HepG2 (cell line): ENCODE measurements at regions not wholly inside any gene's neighbourhood (a gene's known extent, or its start where the extent isn't known, plus 50 kb on each side); places are given as distances from the start of the nearest gene placed in this dataset.

Source experiments
- ATAC-seq: fragments of 200-7000 bp; cut with Tn5 transposase; 3 replicates; pipeline ENCODE4 v1.9.1; 2020; ENCODE audit warnings: mild to moderate bottlenecking, moderate library complexity
- BruUV-seq: library from RNA; stranded (reverse); fragments of 400-500 nt; replicated peaks from 2 replicates; lab custom pipeline; 2021; lab: Mats Ljungman, UMichigan
- CTCF ChIA-PET: fragments of 300-600 bp; formaldehyde crosslinking; extraction: SDS; loops from one replicate; lab custom pipeline; 2021; ENCODE audit warnings: low total read pairs, inconsistent platforms, low intra/inter-chr PET ratio; lab: Yijun Ruan, JAX
- POLR2A ChIA-PET: fragments of 350-600 bp; sonication (Branson Sonifier 250); formaldehyde crosslinking; loops from one replicate; lab custom pipeline; 2020; ENCODE audit warnings: antibody characterized with exemption, inconsistent platforms; lab: Yijun Ruan, JAX
- DNase-seq: peaks from one replicate; pipeline ENCODE4 v3.0.0-alpha.2; 2015; ENCODE audit warnings: low spot score
- FAIRE-seq: peaks from 3 replicates; lab custom pipeline; 2011; peaks lifted over from hg19 to GRCh38; lab: Jason Lieb, UNC
- H2AFZ ChIP-seq: one replicate; pipeline ENCODE4 v1.6.1; 2011; ENCODE audit warnings: low read length, inconsistent platforms
- H3K27ac ChIP-seq: fragments of 300-600 bp; 3 replicates; pipeline ENCODE4 v1.8.0; 2011; ENCODE audit warnings: mixed run types, mild to moderate bottlenecking, mixed read lengths, low read length, inconsistent platforms; ENCODE audit not compliant: insufficient read depth; ENCODE audit errors: extremely low read length
- H3K27me3 ChIP-seq, 2 experiments: fragments of 200-600 bp in 1 of 2; 2 replicates in 1 of 2; 3 replicates in 1 of 2; pipeline versions ENCODE4 v1.6.0 to v1.8.0; 2011; ENCODE audit warnings: low read length in 2 of 2, mild to moderate bottlenecking in 2 of 2, moderate library complexity in 2 of 2, inconsistent platforms in 1 of 2; ENCODE audit not compliant: insufficient read depth in 2 of 2, control insufficient read depth in 1 of 2
- H3K36me3 ChIP-seq, 2 experiments: fragments of 200-600 bp in 1 of 2; replicated peaks in 1 of 2; 2 replicates in 1 of 2; 3 replicates in 1 of 2; pipeline versions ENCODE4 v1.5.1 to v1.8.0; 2011; ENCODE audit warnings: low read length in 2 of 2, inconsistent platforms in 1 of 2; ENCODE audit not compliant: insufficient read depth in 2 of 2, control insufficient read depth in 1 of 2
- H3K4me1 ChIP-seq: 2 replicates; pipeline ENCODE4 v1.5.1; 2012; ENCODE audit warnings: low read length, inconsistent platforms; ENCODE audit not compliant: insufficient read depth
- H3K4me2 ChIP-seq: 2 replicates; pipeline ENCODE4 v1.6.0; 2011; ENCODE audit warnings: low read depth, low read length, inconsistent platforms
- H3K4me3 ChIP-seq, 3 experiments: fragments of 200-600 bp in 1 of 3; sonication (generic), shearing (Covaris generic) in 1 of 3; replicated peaks in 1 of 3; 2 replicates each; pipeline ENCODE4 v1.5.1; 2011 to 2016; ENCODE audit warnings: low read length in 3 of 3, inconsistent platforms in 2 of 3, low read depth in 2 of 3, mild to moderate bottlenecking in 2 of 3, control low read depth in 1 of 3, mixed read lengths in 1 of 3; ENCODE audit not compliant: insufficient read depth in 1 of 3
- H3K79me2 ChIP-seq: one replicate; pipeline ENCODE4 v1.6.1; 2011; ENCODE audit warnings: low read length, inconsistent platforms; ENCODE audit not compliant: insufficient read depth
- H3K9ac ChIP-seq: 2 replicates; pipeline ENCODE4 v1.6.0; 2011; ENCODE audit warnings: mild to moderate bottlenecking, low read depth, low read length, inconsistent platforms; ENCODE audit not compliant: insufficient read depth
- H3K9me3 ChIP-seq: 2 replicates; pipeline ENCODE4 v1.5.1; 2012; ENCODE audit warnings: mild to moderate bottlenecking, low read length
- H4K20me1 ChIP-seq: 2 replicates; pipeline ENCODE4 v1.6.0; 2011; ENCODE audit warnings: inconsistent platforms, mild to moderate bottlenecking, low read length, moderate library complexity; ENCODE audit not compliant: insufficient read depth
- GABPA ChIP-seq, 2 experiments: IDR thresholded peaks; 2 replicates each; pipeline ENCODE4 v1.6.1; 2011 to 2016; ENCODE audit warnings: low read depth in 2 of 2, low read length in 1 of 2, missing biosample characterization in 1 of 2, missing genetic modification characterization in 1 of 2
- NR2C2 ChIP-seq: sonication (generic); formaldehyde crosslinking; IDR thresholded peaks from 2 replicates; pipeline ENCODE4 v1.4.0; 2020; ENCODE audit warnings: missing genetic modification reagents, mild to moderate bottlenecking, moderate library complexity, borderline replicate concordance
- THAP8 ChIP-seq: sonication (generic); formaldehyde crosslinking; IDR thresholded peaks from 2 replicates; pipeline ENCODE4 v1.5.1; 2020; ENCODE audit warnings: missing genetic modification reagents, mild to moderate bottlenecking, borderline replicate concordance
- ZNF121 ChIP-seq: sonication (generic); formaldehyde crosslinking; IDR thresholded peaks from 2 replicates; pipeline ENCODE4 v1.5.0; 2020; ENCODE audit warnings: mild to moderate bottlenecking, missing genetic modification reagents
- ZNF564 ChIP-seq: sonication (generic); formaldehyde crosslinking; IDR thresholded peaks from 2 replicates; pipeline ENCODE4 v1.8.1; 2023; ENCODE audit warnings: mild to moderate bottlenecking, missing genetic modification reagents
- ZNF784 ChIP-seq: sonication (generic); formaldehyde crosslinking; IDR thresholded peaks from 2 replicates; pipeline ENCODE4 v1.5.1; 2020; ENCODE audit warnings: missing genetic modification reagents, mild to moderate bottlenecking, borderline replicate concordance
- ZNF878 ChIP-seq: sonication (generic); formaldehyde crosslinking; IDR thresholded peaks from 2 replicates; pipeline ENCODE4 v1.8.1; 2023; ENCODE audit warnings: mild to moderate bottlenecking, missing genetic modification reagents, moderate library complexity
- WGBS: methylation state at CpG from one replicate; pipeline ENCODE4 v1.1.6; 2017; ENCODE audit warnings: low lambda C conversion rate; 5-methylcytosine and 5-hydroxymethylcytosine counted together
- in situ Hi-C: cut with HindIII; loops from 2 replicates; pipeline ENCODE4 v1.10.0; 2017; ENCODE audit warnings: low pct_unique_long_range_greater_than_20kb; ENCODE audit not compliant: extremely low pct_ligation_motif_present
- intact Hi-C: fragments of 100-400 bp; cut with micrococcal nuclease; formaldehyde crosslinking; loops from one replicate; pipeline ENCODE4 v1.10.0; 2022; ENCODE audit not compliant: unreplicated experiment
- TF ChIP-seq, protein P1 (sequence below): sonication (generic); formaldehyde crosslinking; IDR thresholded peaks from 2 replicates; pipeline ENCODE4 v1.5.1; 2020; ENCODE audit warnings: missing genetic modification reagents, mild to moderate bottlenecking, borderline replicate concordance
- TF ChIP-seq, protein P2 (sequence below): IDR thresholded peaks from 2 replicates; pipeline ENCODE4 v1.4.0; 2020; ENCODE audit warnings: mild to moderate bottlenecking, missing genetic modification reagents
- TF ChIP-seq, protein P3 (sequence below): sonication (generic); formaldehyde crosslinking; IDR thresholded peaks from 2 replicates; pipeline ENCODE4 v1.5.1; 2020; ENCODE audit warnings: mild to moderate bottlenecking, missing genetic modification reagents, borderline replicate concordance

GRCh38 chr9:117574099-117574498 lies 130.1 kb upstream of the TLR4 start:
- Histone ChIP-seq H2AFZ (no peak overlapping the region), H4K20me1 (no peaks in the 10 kb centered on the region), H3K27ac (no peak overlapping the region), H3K4me1 (no peaks in the 10 kb centered on the region), H3K9me3 (no peaks in the 10 kb centered on the region), H3K4me2 (no peak overlapping the region), H3K36me3 (no peaks in the 10 kb centered on the region), H3K27me3 (no peaks in the 10 kb centered on the region), H3K9ac (no peak overlapping the region), H3K79me2 (no peaks in the 10 kb centered on the region), H3K4me3 (no peak overlapping the region)
- BruUV-seq, result no TSS peak
- 2% methylated on average over 3 of the region's 3 CpGs for WGBS
- FAIRE-seq (no peak), DNase-seq (no peak), ATAC-seq (no peak)
- in situ Hi-C loops (no loop called here), intact Hi-C loops (no loop called here)
- POLR2A ChIA-PET, result no interaction called here
- CTCF ChIA-PET, result no interaction called here
- no peak for TF ChIP-seq GABPA (IDR thresholded peaks at IDR 0.05; ENCODE audit: low read depth, low read length)
- TF ChIP-seq GABPA (CRISPR knock-in tag; IDR thresholded peaks at IDR 0.05; ENCODE audit: low read depth), result no peak
- TF ChIP-seq ZNF878 (CRISPR knock-in tag), result no peak
- TF ChIP-seq, protein P1, sequence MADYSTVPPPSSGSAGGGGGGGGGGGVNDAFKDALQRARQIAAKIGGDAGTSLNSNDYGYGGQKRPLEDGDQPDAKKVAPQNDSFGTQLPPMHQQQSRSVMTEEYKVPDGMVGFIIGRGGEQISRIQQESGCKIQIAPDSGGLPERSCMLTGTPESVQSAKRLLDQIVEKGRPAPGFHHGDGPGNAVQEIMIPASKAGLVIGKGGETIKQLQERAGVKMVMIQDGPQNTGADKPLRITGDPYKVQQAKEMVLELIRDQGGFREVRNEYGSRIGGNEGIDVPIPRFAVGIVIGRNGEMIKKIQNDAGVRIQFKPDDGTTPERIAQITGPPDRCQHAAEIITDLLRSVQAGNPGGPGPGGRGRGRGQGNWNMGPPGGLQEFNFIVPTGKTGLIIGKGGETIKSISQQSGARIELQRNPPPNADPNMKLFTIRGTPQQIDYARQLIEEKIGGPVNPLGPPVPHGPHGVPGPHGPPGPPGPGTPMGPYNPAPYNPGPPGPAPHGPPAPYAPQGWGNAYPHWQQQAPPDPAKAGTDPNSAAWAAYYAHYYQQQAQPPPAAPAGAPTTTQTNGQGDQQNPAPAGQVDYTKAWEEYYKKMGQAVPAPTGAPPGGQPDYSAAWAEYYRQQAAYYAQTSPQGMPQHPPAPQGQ (CRISPR knock-in tag), result no peak
- TF ChIP-seq ZNF121 (CRISPR knock-in tag), result no peak
- TF ChIP-seq, protein P2, sequence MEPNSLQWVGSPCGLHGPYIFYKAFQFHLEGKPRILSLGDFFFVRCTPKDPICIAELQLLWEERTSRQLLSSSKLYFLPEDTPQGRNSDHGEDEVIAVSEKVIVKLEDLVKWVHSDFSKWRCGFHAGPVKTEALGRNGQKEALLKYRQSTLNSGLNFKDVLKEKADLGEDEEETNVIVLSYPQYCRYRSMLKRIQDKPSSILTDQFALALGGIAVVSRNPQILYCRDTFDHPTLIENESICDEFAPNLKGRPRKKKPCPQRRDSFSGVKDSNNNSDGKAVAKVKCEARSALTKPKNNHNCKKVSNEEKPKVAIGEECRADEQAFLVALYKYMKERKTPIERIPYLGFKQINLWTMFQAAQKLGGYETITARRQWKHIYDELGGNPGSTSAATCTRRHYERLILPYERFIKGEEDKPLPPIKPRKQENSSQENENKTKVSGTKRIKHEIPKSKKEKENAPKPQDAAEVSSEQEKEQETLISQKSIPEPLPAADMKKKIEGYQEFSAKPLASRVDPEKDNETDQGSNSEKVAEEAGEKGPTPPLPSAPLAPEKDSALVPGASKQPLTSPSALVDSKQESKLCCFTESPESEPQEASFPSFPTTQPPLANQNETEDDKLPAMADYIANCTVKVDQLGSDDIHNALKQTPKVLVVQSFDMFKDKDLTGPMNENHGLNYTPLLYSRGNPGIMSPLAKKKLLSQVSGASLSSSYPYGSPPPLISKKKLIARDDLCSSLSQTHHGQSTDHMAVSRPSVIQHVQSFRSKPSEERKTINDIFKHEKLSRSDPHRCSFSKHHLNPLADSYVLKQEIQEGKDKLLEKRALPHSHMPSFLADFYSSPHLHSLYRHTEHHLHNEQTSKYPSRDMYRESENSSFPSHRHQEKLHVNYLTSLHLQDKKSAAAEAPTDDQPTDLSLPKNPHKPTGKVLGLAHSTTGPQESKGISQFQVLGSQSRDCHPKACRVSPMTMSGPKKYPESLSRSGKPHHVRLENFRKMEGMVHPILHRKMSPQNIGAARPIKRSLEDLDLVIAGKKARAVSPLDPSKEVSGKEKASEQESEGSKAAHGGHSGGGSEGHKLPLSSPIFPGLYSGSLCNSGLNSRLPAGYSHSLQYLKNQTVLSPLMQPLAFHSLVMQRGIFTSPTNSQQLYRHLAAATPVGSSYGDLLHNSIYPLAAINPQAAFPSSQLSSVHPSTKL (CRISPR knock-in tag), result no peak
- no peak for TF ChIP-seq NR2C2
- TF ChIP-seq ZNF784 (CRISPR knock-in tag), result no peak
- TF ChIP-seq ZNF564, result no peak
- TF ChIP-seq, protein P3, sequence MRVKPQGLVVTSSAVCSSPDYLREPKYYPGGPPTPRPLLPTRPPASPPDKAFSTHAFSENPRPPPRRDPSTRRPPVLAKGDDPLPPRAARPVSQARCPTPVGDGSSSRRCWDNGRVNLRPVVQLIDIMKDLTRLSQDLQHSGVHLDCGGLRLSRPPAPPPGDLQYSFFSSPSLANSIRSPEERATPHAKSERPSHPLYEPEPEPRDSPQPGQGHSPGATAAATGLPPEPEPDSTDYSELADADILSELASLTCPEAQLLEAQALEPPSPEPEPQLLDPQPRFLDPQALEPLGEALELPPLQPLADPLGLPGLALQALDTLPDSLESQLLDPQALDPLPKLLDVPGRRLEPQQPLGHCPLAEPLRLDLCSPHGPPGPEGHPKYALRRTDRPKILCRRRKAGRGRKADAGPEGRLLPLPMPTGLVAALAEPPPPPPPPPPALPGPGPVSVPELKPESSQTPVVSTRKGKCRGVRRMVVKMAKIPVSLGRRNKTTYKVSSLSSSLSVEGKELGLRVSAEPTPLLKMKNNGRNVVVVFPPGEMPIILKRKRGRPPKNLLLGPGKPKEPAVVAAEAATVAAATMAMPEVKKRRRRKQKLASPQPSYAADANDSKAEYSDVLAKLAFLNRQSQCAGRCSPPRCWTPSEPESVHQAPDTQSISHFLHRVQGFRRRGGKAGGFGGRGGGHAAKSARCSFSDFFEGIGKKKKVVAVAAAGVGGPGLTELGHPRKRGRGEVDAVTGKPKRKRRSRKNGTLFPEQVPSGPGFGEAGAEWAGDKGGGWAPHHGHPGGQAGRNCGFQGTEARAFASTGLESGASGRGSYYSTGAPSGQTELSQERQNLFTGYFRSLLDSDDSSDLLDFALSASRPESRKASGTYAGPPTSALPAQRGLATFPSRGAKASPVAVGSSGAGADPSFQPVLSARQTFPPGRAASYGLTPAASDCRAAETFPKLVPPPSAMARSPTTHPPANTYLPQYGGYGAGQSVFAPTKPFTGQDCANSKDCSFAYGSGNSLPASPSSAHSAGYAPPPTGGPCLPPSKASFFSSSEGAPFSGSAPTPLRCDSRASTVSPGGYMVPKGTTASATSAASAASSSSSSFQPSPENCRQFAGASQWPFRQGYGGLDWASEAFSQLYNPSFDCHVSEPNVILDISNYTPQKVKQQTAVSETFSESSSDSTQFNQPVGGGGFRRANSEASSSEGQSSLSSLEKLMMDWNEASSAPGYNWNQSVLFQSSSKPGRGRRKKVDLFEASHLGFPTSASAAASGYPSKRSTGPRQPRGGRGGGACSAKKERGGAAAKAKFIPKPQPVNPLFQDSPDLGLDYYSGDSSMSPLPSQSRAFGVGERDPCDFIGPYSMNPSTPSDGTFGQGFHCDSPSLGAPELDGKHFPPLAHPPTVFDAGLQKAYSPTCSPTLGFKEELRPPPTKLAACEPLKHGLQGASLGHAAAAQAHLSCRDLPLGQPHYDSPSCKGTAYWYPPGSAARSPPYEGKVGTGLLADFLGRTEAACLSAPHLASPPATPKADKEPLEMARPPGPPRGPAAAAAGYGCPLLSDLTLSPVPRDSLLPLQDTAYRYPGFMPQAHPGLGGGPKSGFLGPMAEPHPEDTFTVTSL, result no peak
- TF ChIP-seq THAP8, result no peak
